ENCODE measurements at regions not wholly inside any gene's neighbourhood (a gene's known extent, or its start where the extent isn't known, plus 50 kb on each side); places are given as distances from the start of the nearest gene placed in this dataset.

GRCh38 chr19:32199501-32200040, 145.8 kb upstream of the ZNF507 start:
- Mint-ChIP-seq H3K9me3 (no peaks in the 10 kb centered on the region), H3K36me3 (ENCODE audit: low read depth) (no peaks in the 10 kb centered on the region), H3K27ac (no peak overlapping the region), H3K4me3 (no peak overlapping the region), H3K4me1 (peaks cover 13% of the 10 kb centered on the region), H3K27me3 (no peaks in the 10 kb centered on the region)
- no peak for DNase-seq
- ChIA-PET CTCF (no interaction called here), POLR2A (no interaction called here)

GRCh38 chr19:32200312-32201038, 144.9 kb upstream of the ZNF507 start:
- POLR2A ChIA-PET: no interaction called here
- H3K4me3 Mint-ChIP-seq: no peak overlapping the region
- H3K27me3 Mint-ChIP-seq: no peaks in the 10 kb centered on the region
- H3K27ac Mint-ChIP-seq: no peak overlapping the region
- CTCF ChIA-PET: no interaction called here
- no peaks in the 10 kb centered on the region for H3K36me3 Mint-ChIP-seq (ENCODE audit: low read depth)
- no peaks in the 10 kb centered on the region for H3K9me3 Mint-ChIP-seq
- H3K4me1 Mint-ChIP-seq: peaks cover 13% of the 10 kb centered on the region
- DNase-seq: no peak

- H3K27me3 Mint-ChIP-seq: no peaks in the 10 kb centered on the region
- no peaks in the 10 kb centered on the region for H3K36me3 Mint-ChIP-seq (ENCODE audit: low read depth)
- POLR2A ChIA-PET: no interaction called here
- CTCF ChIA-PET: no interaction called here
- no peak overlapping the region for H3K4me3 Mint-ChIP-seq
- no peak overlapping the region for H3K27ac Mint-ChIP-seq
- peaks cover 13% of the 10 kb centered on the region for H3K4me1 Mint-ChIP-seq
- DNase-seq: no peak
- no peaks in the 10 kb centered on the region for H3K9me3 Mint-ChIP-seq
Measured at GRCh38 chr19:32201211-32201610, 144.2 kb upstream of the ZNF507 start.

- DNase-seq: peak; percentile 18
- H3K9me3 Mint-ChIP-seq: no peaks in the 10 kb centered on the region
- H3K27me3 Mint-ChIP-seq: no peaks in the 10 kb centered on the region
- H3K4me1 Mint-ChIP-seq: peaks cover 13% of the 10 kb centered on the region
- H3K27ac Mint-ChIP-seq: no peak overlapping the region
- CTCF ChIA-PET: interaction anchor here (1.2 kb wide), 1 partner anchor 12 kb away, joined by 3 read pairs; no protein-coding TSS in a partner anchor
- no peak overlapping the region for H3K4me3 Mint-ChIP-seq
- POLR2A ChIA-PET: interaction anchor here (0.7 kb wide), 1 partner anchor 20 kb away, joined by 3 read pairs; no protein-coding TSS in a partner anchor
- no peaks in the 10 kb centered on the region for H3K36me3 Mint-ChIP-seq (ENCODE audit: low read depth)
Measured at GRCh38 chr19:32201636-32202051, 143.8 kb upstream of the ZNF507 start.

GRCh38 chr19:32202244-32202643, 143.2 kb upstream of the ZNF507 start:
- POLR2A ChIA-PET: interaction anchor here (0.7 kb wide), 1 partner anchor 20 kb away, joined by 3 read pairs; no protein-coding TSS in a partner anchor
- peaks cover 13% of the 10 kb centered on the region for H3K4me1 Mint-ChIP-seq
- H3K27ac Mint-ChIP-seq: no peak overlapping the region
- CTCF ChIA-PET: interaction anchor here (1.2 kb wide), 1 partner anchor 13 kb away, joined by 3 read pairs; no protein-coding TSS in a partner anchor
- no peaks in the 10 kb centered on the region for H3K9me3 Mint-ChIP-seq
- no peak overlapping the region for H3K4me3 Mint-ChIP-seq
- no peak for DNase-seq
- H3K36me3 Mint-ChIP-seq (ENCODE audit: low read depth): no peaks in the 10 kb centered on the region
- no peaks in the 10 kb centered on the region for H3K27me3 Mint-ChIP-seq

- no peak for DNase-seq
- ChIA-PET CTCF (interaction anchor here (1.2 kb wide), 1 partner anchor 14 kb away, joined by 3 read pairs; no protein-coding TSS in a partner anchor), POLR2A (no interaction called here)
- no peaks in the 10 kb centered on the region for H3K9me3 Mint-ChIP-seq
- peaks cover 13% of the 10 kb centered on the region for H3K4me1 Mint-ChIP-seq
- no peak overlapping the region for H3K4me3 Mint-ChIP-seq
- H3K27me3 Mint-ChIP-seq: no peaks in the 10 kb centered on the region
- H3K27ac Mint-ChIP-seq: no peak overlapping the region
- no peaks in the 10 kb centered on the region for H3K36me3 Mint-ChIP-seq (ENCODE audit: low read depth)
Measured at GRCh38 chr19:32203161-32203560, 142.2 kb upstream of the ZNF507 start.

- CTCF ChIA-PET: no interaction called here
- no peak overlapping the region for H3K4me3 Mint-ChIP-seq
- peaks cover 4% of the 10 kb centered on the region for H3K27me3 Mint-ChIP-seq
- no peak overlapping the region for H3K27ac Mint-ChIP-seq
- H3K4me1 Mint-ChIP-seq: peaks cover 11% of the 10 kb centered on the region
- no peaks in the 10 kb centered on the region for H3K36me3 Mint-ChIP-seq (ENCODE audit: low read depth)
- peaks cover 6% of the 10 kb centered on the region for H3K9me3 Mint-ChIP-seq
- POLR2A ChIA-PET: no interaction called here
- no peak for DNase-seq
Measured at GRCh38 chr19:32206065-32206464, 139.3 kb upstream of the ZNF507 start.

- DNase-seq: no peak
- no peaks in the 10 kb centered on the region for H3K36me3 Mint-ChIP-seq (ENCODE audit: low read depth)
- H3K4me1 Mint-ChIP-seq: no peaks in the 10 kb centered on the region
- H3K4me3 Mint-ChIP-seq: no peak overlapping the region
- H3K9me3 Mint-ChIP-seq: peaks cover 9% of the 10 kb centered on the region
- ChIA-PET POLR2A (no interaction called here), CTCF (no interaction called here)
- peaks cover 12% of the 10 kb centered on the region for H3K27me3 Mint-ChIP-seq
- H3K27ac Mint-ChIP-seq: no peak overlapping the region
Measured at GRCh38 chr19:32208060-32208459, 137.3 kb upstream of the ZNF507 start.

- CTCF ChIA-PET: no interaction called here
- H3K4me1 Mint-ChIP-seq: peaks cover 9% of the 10 kb centered on the region
- no peaks in the 10 kb centered on the region for H3K36me3 Mint-ChIP-seq (ENCODE audit: low read depth)
- H3K27me3 Mint-ChIP-seq: peaks cover 29% of the 10 kb centered on the region
- H3K9me3 Mint-ChIP-seq: no peaks in the 10 kb centered on the region
- POLR2A ChIA-PET: no interaction called here
- DNase-seq: no peak
- H3K27ac Mint-ChIP-seq: no peak overlapping the region
- no peak overlapping the region for H3K4me3 Mint-ChIP-seq
Measured at GRCh38 chr19:32219392-32219791, 126.0 kb upstream of the ZNF507 start.

GRCh38 chr19:32219881-32220472, 125.4 kb upstream of the ZNF507 start:
- no peak overlapping the region for H3K4me3 Mint-ChIP-seq
- H3K9me3 Mint-ChIP-seq: no peaks in the 10 kb centered on the region
- no peaks in the 10 kb centered on the region for H3K36me3 Mint-ChIP-seq (ENCODE audit: low read depth)
- H3K4me1 Mint-ChIP-seq: peaks cover 15% of the 10 kb centered on the region
- peaks cover 28% of the 10 kb centered on the region for H3K27me3 Mint-ChIP-seq
- H3K27ac Mint-ChIP-seq: no peak overlapping the region
- POLR2A ChIA-PET: no interaction called here
- DNase-seq: no peak
- CTCF ChIA-PET: no interaction called here

GRCh38 chr19:32220951-32221350, 124.5 kb upstream of the ZNF507 start:
- no peaks in the 10 kb centered on the region for H3K36me3 Mint-ChIP-seq (ENCODE audit: low read depth)
- CTCF ChIA-PET: no interaction called here

GRCh38 chr19:32222556-32222955, 122.9 kb upstream of the ZNF507 start:
- no peaks in the 10 kb centered on the region for H3K36me3 Mint-ChIP-seq (ENCODE audit: low read depth)
- no peak for DNase-seq
- H3K27ac Mint-ChIP-seq: no peak overlapping the region
- ChIA-PET CTCF (no interaction called here), POLR2A (interaction anchor here (0.6 kb wide), 2 partner anchors 249 to 859 kb away, joined by 3 read pairs; no protein-coding TSS in a partner anchor)
- H3K9me3 Mint-ChIP-seq: no peaks in the 10 kb centered on the region
- H3K4me3 Mint-ChIP-seq: no peak overlapping the region
- H3K4me1 Mint-ChIP-seq: peaks cover 15% of the 10 kb centered on the region
- H3K27me3 Mint-ChIP-seq: peaks cover 35% of the 10 kb centered on the region

More at GRCh38 chr19:32220951-32221350, 124.5 kb upstream of the ZNF507 start:
- no peak for DNase-seq
- Mint-ChIP-seq H3K27ac (no peak overlapping the region), H3K4me3 (no peak overlapping the region), H3K9me3 (no peaks in the 10 kb centered on the region), H3K27me3 (peaks cover 32% of the 10 kb centered on the region), H3K4me1 (peaks cover 15% of the 10 kb centered on the region)
- POLR2A ChIA-PET: no interaction called here

GRCh38 chr19:32223106-32223505, 122.3 kb upstream of the ZNF507 start:
- no peak overlapping the region for H3K4me3 Mint-ChIP-seq

More at GRCh38 chr19:32223106-32223505, 122.3 kb upstream of the ZNF507 start:
- DNase-seq: no peak
- Mint-ChIP-seq H3K4me1 (peaks cover 15% of the 10 kb centered on the region), H3K9me3 (no peaks in the 10 kb centered on the region), H3K27ac (no peak overlapping the region), H3K27me3 (peaks cover 35% of the 10 kb centered on the region), H3K36me3 (ENCODE audit: low read depth) (no peaks in the 10 kb centered on the region)
- ChIA-PET POLR2A (no interaction called here), CTCF (no interaction called here)

All from activated CD4-positive, alpha-beta T cell treated with anti-CD3 and anti-CD28 coated beads, Interleukin-2, amount 10 ng/mL, durations not matched to agents 7 days and 5 days (primary cell).